PC-9 (cell line): ENCODE measurements at regions not wholly inside any gene's neighbourhood (a gene's known extent, or its start where the extent isn't known, plus 50 kb on each side); places are given as distances from the start of the nearest gene placed in this dataset.

ENCODE experiments used
- EZH2 ChIP-seq: fragments of 200-600 bp; sonication (generic); IDR thresholded peaks from 2 replicates; pipeline ENCODE4 v1.8.0; 2017; ENCODE audit warnings: antibody characterized with exemption, low read depth
- TF ChIP-seq, protein P1 (sequence below): fragments of 200-600 bp; sonication (generic); conservative IDR thresholded peaks from 2 replicates; pipeline ENCODE4 v1.6.1; 2017; ENCODE audit warnings: mixed run types, antibody characterized with exemption, mild to moderate bottlenecking, moderate library complexity

DNA sequence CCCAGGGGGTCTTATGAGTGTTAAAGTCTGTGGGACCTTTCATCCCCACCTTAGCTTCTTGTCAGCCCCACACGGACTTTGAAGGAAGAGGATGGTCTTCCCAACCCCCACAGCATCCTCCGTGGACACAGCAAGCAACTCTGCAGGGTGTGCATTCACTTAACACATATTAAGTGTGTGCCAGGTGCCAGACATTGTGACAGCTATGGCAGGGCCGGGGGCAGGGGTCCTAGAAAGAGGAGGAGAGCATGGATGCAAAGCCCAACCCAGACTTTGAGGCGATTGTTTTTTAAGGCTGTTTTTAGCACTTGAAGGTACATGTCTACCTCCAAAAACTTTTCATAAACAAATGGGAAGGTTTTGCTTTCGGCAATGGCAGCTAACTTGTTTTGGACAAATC, 121.6 kb upstream of the KCNG1 start:
- TF ChIP-seq, protein P1, sequence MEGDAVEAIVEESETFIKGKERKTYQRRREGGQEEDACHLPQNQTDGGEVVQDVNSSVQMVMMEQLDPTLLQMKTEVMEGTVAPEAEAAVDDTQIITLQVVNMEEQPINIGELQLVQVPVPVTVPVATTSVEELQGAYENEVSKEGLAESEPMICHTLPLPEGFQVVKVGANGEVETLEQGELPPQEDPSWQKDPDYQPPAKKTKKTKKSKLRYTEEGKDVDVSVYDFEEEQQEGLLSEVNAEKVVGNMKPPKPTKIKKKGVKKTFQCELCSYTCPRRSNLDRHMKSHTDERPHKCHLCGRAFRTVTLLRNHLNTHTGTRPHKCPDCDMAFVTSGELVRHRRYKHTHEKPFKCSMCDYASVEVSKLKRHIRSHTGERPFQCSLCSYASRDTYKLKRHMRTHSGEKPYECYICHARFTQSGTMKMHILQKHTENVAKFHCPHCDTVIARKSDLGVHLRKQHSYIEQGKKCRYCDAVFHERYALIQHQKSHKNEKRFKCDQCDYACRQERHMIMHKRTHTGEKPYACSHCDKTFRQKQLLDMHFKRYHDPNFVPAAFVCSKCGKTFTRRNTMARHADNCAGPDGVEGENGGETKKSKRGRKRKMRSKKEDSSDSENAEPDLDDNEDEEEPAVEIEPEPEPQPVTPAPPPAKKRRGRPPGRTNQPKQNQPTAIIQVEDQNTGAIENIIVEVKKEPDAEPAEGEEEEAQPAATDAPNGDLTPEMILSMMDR = no peak
- TF ChIP-seq EZH2 = no peak
